Thymus (tissue), 11 donors: ENCODE measurements at regions not wholly inside any gene's neighbourhood (a gene's known extent, or its start where the extent isn't known, plus 50 kb on each side); places are given as distances from the start of the nearest gene placed in this dataset.

ENCODE experiments used
- DNase-seq, 9 donors: peaks; one replicate each; pipeline ENCODE4 v3.0.0-alpha.2; 2013; ENCODE audit warnings: low spot score in 9 of 9, low read depth in 6 of 9, missing footprints in 1 of 9
- H3K27ac ChIP-seq, 2 donors: one replicate each; pipeline ENCODE4 v1.5.1; 2013; ENCODE audit warnings: control low read depth in 1 of 2, low read depth in 1 of 2, low read length in 1 of 2, mild to moderate bottlenecking in 1 of 2, moderate library complexity in 1 of 2
- H3K27me3 ChIP-seq, 2 donors: one replicate each; pipeline ENCODE4 v1.5.1; 2013; ENCODE audit warnings: low read length in 1 of 2; ENCODE audit not compliant: control insufficient read depth in 2 of 2, insufficient read depth in 1 of 2
- H3K36me3 ChIP-seq, 2 donors: one replicate each; pipeline ENCODE4 v1.5.1; 2013; ENCODE audit warnings: low read length in 1 of 2, mild to moderate bottlenecking in 1 of 2, moderate library complexity in 1 of 2; ENCODE audit not compliant: control insufficient read depth in 2 of 2, insufficient read depth in 2 of 2
- H3K4me1 ChIP-seq, 2 donors: one replicate each; pipeline ENCODE4 v1.5.1; 2013; ENCODE audit warnings: low read length in 2 of 2; ENCODE audit not compliant: control insufficient read depth in 2 of 2, insufficient read depth in 2 of 2
- H3K4me3 ChIP-seq, 2 donors: one replicate each; pipeline ENCODE4 v1.5.1; 2013; ENCODE audit warnings: low read length in 2 of 2, control low read depth in 1 of 2, mild to moderate bottlenecking in 1 of 2
- H3K9me3 ChIP-seq, 2 donors: one replicate each; pipeline ENCODE4 v1.5.1; 2013; ENCODE audit warnings: low read length in 1 of 2, mild to moderate bottlenecking in 1 of 2; ENCODE audit not compliant: control insufficient read depth in 2 of 2, insufficient read depth in 1 of 2
- WGBS: extraction: QIAGEN DNeasy Blood & Tissue Kit; methylation state at CpG from one replicate; pipeline ENCODE4 v1.1.7; 2013; 5-methylcytosine and 5-hydroxymethylcytosine counted together
- donor health status: healthy.

DNA sequence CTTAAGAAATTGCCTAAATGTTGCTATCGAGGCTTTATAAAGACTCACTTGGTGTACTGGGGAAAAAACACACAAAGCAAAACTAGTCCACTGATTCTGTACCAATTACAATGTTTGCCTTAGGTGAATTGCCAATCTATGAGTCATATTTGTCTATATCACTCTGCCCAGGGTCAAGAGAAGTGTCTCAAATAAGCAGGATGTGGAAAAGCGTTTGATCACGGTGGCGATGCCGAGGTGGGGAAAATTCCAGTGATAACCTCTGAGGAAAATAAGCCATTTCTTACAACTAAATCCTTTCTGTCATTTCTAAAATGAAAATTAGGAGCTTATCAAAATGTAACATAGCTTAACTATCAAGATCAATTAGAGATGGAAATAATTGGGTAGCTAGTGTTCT lies 148.6 kb upstream of the DIO3 start:
- Histone ChIP-seq H3K4me1 (no peaks in the 10 kb centered on the region), H3K36me3 (no peaks in the 10 kb centered on the region), H3K9me3 (no peaks in the 10 kb centered on the region), H3K27ac (no peak overlapping the region), H3K4me3 (no peak overlapping the region), H3K27me3 (peaks cover 2 to 11% of the 10 kb centered on the region in 2 donors)
- WGBS, result 95% methylated on average over 5 of the region's 5 CpGs
- DNase-seq, result no peak

DNA sequence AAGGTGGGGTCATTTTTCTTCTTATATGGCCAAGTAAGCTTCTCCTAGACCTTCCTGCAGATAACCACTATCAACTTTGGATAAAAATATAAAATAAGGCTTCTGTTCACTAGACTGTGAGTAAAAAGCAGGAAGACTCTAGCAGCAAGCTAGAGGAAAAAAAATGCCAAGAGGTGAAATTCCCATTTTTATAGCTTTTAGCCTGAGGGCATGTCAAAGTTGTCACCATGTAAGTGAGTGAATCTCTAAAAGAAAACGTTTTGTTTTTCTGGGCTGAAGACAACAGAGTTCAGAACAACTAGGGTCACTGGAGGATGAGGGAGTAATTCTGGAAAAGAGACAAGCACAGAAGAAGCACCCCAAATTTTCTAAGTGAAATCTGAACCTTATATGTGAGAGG lies 143.9 kb upstream of the DIO3 start:
- H3K9me3 ChIP-seq, result no peaks in the 10 kb centered on the region
- WGBS, result 38% methylated on average over 1 of the region's 1 CpG
- peaks cover 2 to 6% of the 10 kb centered on the region in 2 donors for H3K27me3 ChIP-seq

DNA sequence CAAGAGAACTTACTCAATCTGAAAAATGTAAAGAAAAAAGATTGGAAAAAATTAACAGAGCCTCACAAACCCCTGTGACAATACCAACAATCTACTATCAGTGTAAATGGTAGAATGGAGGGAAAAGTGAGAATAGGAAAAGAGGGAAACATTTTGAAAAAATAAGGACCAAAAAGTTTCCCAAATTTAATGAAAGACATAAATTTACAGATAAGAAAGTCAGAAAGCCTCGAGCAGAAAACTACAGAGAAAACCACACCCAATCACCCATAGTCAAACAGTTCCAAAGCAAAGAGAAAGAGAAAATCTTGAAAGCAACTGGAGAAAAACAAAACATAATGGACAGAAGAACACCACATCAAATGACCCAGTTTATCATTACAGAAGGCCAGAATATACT lies 142.7 kb upstream of the DIO3 start:
- DNase-seq, result no peak
- 69% methylated on average over 1 of the region's 1 CpG for WGBS
- Histone ChIP-seq H3K27me3 (peaks cover 6% of the 10 kb centered on the region in 2 donors), H3K4me1 (no peaks in the 10 kb centered on the region), H3K4me3 (no peak overlapping the region), H3K36me3 (no peaks in the 10 kb centered on the region), H3K9me3 (no peaks in the 10 kb centered on the region), H3K27ac (no peak overlapping the region)

More for the DNA sequence above, 143.9 kb upstream of the DIO3 start:
- no peak for DNase-seq
- Histone ChIP-seq H3K4me3 (no peak overlapping the region), H3K36me3 (no peaks in the 10 kb centered on the region), H3K27ac (no peak overlapping the region), H3K4me1 (no peaks in the 10 kb centered on the region)

DNA sequence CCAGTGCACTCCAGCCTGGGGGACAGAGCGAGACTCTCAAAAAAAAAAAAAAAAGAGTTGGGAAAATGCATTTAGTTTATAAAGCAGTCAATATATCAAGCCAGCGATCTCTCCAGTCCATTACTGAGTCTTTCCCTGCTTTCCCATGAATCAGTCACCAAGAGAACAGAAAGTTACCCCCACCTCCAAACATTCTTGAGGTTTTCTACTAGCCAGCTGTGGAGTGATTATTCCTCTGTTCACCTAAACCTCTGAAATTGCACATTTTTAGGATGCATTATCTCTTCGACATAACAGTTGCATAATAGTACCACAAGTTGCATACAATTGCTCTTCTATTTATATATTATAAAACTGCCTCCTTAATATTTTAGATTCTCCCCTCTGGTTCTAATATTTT lies 134.8 kb upstream of the DIO3 start:
- DNase-seq, result no peak
- Histone ChIP-seq H3K36me3 (no peaks in the 10 kb centered on the region), H3K4me1 (no peaks in the 10 kb centered on the region), H3K27me3 (peaks cover 0 to 4% of the 10 kb centered on the region in 2 donors), H3K27ac (no peak overlapping the region), H3K9me3 (no peaks in the 10 kb centered on the region), H3K4me3 (no peak overlapping the region)
- WGBS, result 95% methylated on average over 3 of the region's 3 CpGs

DNA sequence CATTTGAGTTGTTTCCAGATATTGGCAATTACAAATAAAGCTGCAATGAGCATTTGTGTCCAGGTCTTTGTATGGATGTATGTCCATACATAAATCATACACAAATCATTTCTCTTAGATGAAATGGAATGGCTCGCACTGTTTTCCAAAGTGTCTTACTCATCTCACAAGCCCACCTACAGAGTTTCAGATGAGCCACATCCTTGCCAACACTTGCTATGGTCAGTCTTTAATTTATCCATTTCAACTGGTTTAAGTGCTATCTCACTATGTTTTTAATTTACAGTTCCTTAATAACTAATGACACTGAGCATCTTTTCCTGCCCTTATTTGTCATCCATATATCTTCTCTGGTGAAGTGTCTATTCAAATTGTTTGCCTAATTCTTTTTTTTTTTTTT lies 132.9 kb upstream of the DIO3 start:
- Histone ChIP-seq H3K27ac (no peak overlapping the region), H3K36me3 (no peaks in the 10 kb centered on the region), H3K4me3 (no peak overlapping the region), H3K27me3 (peaks cover 0 to 2% of the 10 kb centered on the region in 2 donors), H3K9me3 (no peaks in the 10 kb centered on the region), H3K4me1 (no peaks in the 10 kb centered on the region)
- no peak for DNase-seq
- 99% methylated on average over 1 of the region's 1 CpG for WGBS

DNA sequence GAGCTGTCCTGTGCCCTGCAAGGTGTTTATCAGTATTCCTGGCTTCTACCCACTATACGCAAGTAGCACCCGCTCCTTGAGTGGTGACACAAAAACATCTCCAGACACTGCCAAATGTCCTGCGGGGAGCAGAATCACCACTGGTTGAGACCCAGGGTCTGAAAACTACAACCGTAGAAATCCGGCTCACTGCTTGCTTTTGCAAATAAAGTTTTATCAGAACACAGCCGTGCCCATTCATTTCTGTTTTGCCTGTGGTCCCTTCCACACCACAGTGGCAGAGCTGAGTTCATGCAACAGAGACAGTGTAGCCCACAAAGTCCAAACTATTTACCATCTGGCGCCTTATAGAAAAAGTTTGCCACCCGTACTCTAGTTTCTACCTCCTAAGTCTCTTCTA lies 125.7 kb upstream of the DIO3 start:
- WGBS, result 98% methylated on average over 8 of the region's 8 CpGs
- peaks cover 22 to 37% of the 10 kb centered on the region in 2 donors for H3K27me3 ChIP-seq
- no peaks in the 10 kb centered on the region for H3K36me3 ChIP-seq

DNA sequence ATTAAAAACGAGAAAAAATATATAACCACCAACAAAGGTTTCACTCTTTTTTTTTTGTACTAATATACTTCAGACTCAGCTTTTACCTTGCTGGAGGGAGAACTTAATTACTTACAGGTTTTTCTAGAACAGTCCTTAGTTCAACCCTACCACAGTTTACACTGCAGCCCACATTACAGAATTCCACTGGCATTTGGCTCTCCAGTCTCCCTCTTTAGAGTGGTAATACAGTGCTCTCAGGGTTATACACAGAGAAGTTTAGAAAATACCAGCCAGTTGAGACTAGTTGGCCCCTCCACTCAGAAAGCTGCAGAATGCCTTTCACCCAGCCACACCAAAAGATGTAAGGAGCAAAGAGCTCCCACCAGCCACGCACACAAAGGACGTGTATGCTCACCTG lies 122.3 kb upstream of the DIO3 start:
- DNase-seq, result no peak
- Histone ChIP-seq H3K27ac (no peak overlapping the region), H3K4me1 (peaks cover 4 to 12% of the 10 kb centered on the region in 2 donors), H3K27me3 (peaks cover 37 to 64% of the 10 kb centered on the region in 2 donors), H3K4me3 (no peak overlapping the region), H3K9me3 (no peaks in the 10 kb centered on the region), H3K36me3 (no peaks in the 10 kb centered on the region)
- 93% methylated on average over 3 of the region's 3 CpGs for WGBS

More for the DNA sequence above, 125.7 kb upstream of the DIO3 start:
- no peak overlapping the region for H3K27ac ChIP-seq
- no peaks in the 10 kb centered on the region for H3K4me1 ChIP-seq
- H3K9me3 ChIP-seq, result no peaks in the 10 kb centered on the region
- H3K4me3 ChIP-seq, result no peak overlapping the region
- no peak for DNase-seq

DNA sequence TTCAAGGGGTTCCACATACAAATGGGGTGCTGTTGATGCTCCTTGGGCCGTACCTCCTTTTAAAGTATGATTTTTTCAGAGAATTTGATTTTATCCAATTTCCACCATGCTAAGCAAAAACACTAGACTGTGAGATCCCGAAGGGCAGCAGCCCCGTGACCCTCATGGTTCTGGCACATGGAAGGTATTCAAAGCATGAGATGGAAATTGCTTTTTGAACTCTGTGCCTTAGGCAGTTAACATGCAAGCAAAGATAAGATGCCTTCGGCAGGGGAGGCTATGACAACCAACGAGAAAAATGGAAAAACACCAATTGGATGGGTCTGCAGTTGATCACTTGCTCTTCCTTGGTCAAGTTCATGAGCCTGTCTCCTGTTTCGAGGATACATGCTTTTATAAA lies 120.8 kb upstream of the DIO3 start:
- DNase-seq, result no peak

DNA sequence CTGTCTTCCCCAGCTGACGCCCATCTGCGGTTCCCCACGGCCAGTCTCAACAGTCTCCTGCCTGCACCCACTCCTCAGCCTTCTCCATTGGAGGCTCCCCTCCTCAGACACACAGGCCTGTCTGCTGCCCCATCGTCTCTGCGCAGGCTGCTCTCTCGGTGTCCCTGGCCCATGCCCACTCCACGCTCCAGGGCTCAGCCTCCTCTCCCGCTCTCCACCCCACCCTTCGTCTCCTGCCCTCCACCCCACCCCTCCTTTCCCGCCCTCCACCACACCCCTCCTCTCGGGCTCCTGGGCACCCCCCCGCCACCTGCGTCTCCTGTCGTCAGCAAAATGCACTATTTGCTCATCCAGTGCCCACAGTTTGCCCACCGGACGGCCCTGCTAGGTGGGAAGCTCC lies 119.6 kb upstream of the DIO3 start:
- H3K36me3 ChIP-seq, result no peaks in the 10 kb centered on the region
- H3K27me3 ChIP-seq, result peaks cover 40 to 72% of the 10 kb centered on the region in 2 donors
- H3K9me3 ChIP-seq, result no peaks in the 10 kb centered on the region

More for the DNA sequence above, 120.8 kb upstream of the DIO3 start:
- Histone ChIP-seq H3K9me3 (no peaks in the 10 kb centered on the region), H3K4me3 (no peak overlapping the region), H3K27ac (no peak overlapping the region), H3K4me1 (peaks cover 4 to 12% of the 10 kb centered on the region in 2 donors), H3K36me3 (no peaks in the 10 kb centered on the region), H3K27me3 (peaks cover 46 to 73% of the 10 kb centered on the region in 2 donors)
- WGBS, result 96% methylated on average over 6 of the region's 6 CpGs

DNA sequence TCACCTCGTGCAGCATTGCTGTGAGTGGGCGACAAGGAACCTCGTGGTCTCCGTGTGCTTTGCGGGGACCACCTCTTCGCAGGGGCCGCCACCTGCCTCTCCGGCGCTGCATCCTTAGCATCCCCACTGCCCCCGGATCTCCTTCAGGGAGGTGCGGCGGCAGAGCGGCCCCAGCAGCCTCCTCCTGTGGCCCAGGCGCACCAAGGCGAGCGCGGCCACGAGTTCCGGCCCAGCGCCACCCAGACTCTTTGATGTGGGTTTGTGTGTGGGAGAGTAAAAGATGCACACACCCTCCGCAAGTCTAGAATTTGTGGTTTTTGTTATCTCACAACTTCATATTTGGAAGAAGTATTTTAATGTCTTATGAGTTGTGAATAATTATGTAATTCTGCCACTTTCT lies 118.8 kb upstream of the DIO3 start:
- peaks cover 4 to 16% of the 10 kb centered on the region in 2 donors for H3K4me1 ChIP-seq
- H3K27ac ChIP-seq, result no peak overlapping the region
- no peak overlapping the region for H3K4me3 ChIP-seq
- peak; percentile 6 to 78 (median 37) for DNase-seq
- no peaks in the 10 kb centered on the region for H3K9me3 ChIP-seq
- peaks cover 39 to 73% of the 10 kb centered on the region in 2 donors for H3K27me3 ChIP-seq
- H3K36me3 ChIP-seq, result no peaks in the 10 kb centered on the region
- WGBS, result 5% methylated on average over 21 of the region's 21 CpGs

More for the DNA sequence above, 119.6 kb upstream of the DIO3 start:
- Histone ChIP-seq H3K27ac (no peak overlapping the region), H3K4me1 (peaks cover 4 to 16% of the 10 kb centered on the region in 2 donors), H3K4me3 (no peak overlapping the region)
- 97% methylated on average over 16 of the region's 16 CpGs for WGBS
- DNase-seq, result no peak
